Fibroblast of lung (primary cell): ENCODE measurements at regions not wholly inside any gene's neighbourhood (a gene's known extent, or its start where the extent isn't known, plus 50 kb on each side); places are given as distances from the start of the nearest gene placed in this dataset.

Experiments
- EZH2 ChIP-seq: IDR thresholded peaks from 2 replicates; pipeline ENCODE4 v1.5.1; 2012; ENCODE audit warnings: low read length, control low read depth, mild to moderate bottlenecking; ENCODE audit errors: missing control alignments
- TF ChIP-seq, protein P1 (sequence below), 2 donors: IDR thresholded peaks in 1 of 2; conservative IDR thresholded peaks in 1 of 2; 1 replicate in 1 of 2; 2 replicates in 1 of 2; pipeline ENCODE4 v1.5.1; 2011 to 2012; ENCODE audit warnings: low read length in 2 of 2, control low read depth in 1 of 2, inconsistent platforms in 1 of 2, low read depth in 1 of 2, mild to moderate bottlenecking in 1 of 2

DNA sequence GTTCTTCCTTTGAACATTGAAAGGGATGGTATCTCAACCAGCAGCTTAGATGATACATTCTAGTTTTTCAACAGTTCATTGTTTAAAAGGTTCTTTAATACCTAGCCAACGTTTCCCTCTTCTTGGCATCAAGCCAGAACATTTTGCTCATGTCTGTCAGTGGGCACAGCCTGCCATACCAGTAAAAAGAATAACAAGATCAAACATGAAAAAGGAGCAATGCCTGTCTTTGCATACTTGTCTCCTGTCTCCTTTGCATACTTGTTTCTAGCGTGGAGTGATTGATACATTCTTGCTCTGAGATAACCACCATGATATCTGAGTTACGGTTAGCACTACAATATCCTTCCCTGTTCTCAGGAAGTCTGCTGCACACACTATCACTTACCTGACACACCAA is 248.6 kb upstream of the DAPK1 start:
- TF ChIP-seq, protein P1, sequence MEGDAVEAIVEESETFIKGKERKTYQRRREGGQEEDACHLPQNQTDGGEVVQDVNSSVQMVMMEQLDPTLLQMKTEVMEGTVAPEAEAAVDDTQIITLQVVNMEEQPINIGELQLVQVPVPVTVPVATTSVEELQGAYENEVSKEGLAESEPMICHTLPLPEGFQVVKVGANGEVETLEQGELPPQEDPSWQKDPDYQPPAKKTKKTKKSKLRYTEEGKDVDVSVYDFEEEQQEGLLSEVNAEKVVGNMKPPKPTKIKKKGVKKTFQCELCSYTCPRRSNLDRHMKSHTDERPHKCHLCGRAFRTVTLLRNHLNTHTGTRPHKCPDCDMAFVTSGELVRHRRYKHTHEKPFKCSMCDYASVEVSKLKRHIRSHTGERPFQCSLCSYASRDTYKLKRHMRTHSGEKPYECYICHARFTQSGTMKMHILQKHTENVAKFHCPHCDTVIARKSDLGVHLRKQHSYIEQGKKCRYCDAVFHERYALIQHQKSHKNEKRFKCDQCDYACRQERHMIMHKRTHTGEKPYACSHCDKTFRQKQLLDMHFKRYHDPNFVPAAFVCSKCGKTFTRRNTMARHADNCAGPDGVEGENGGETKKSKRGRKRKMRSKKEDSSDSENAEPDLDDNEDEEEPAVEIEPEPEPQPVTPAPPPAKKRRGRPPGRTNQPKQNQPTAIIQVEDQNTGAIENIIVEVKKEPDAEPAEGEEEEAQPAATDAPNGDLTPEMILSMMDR (conservative IDR thresholded peaks at IDR 0.05 in 1 of 2, IDR thresholded peaks at IDR 0.05 in 1 of 2; ENCODE audit: low read depth in 1 of 2, low read length in 2 of 2): no peak
- no peak for TF ChIP-seq EZH2
